ENCODE measurements at regions not wholly inside any gene's neighbourhood (a gene's known extent, or its start where the extent isn't known, plus 50 kb on each side); places are given as distances from the start of the nearest gene placed in this dataset.

- TF ChIP-seq POLR2A (IDR thresholded peaks at IDR 0.05; ENCODE audit: low read depth, low read length) (no peak), POLR2AphosphoS5 (IDR thresholded peaks at IDR 0.05; ENCODE audit: low read depth, low read length) (no peak), TAF1 (IDR thresholded peaks at IDR 0.05; ENCODE audit: borderline replicate concordance, low read depth, low read length) (no peak)
These were observed 368.4 kb downstream of the PRDM5 start for GRCh38 chr4:120554086-120554485.

Measured in GM12892 (cell line).